ENCODE measurements at regions not wholly inside any gene's neighbourhood (a gene's known extent, or its start where the extent isn't known, plus 50 kb on each side); places are given as distances from the start of the nearest gene placed in this dataset.
"Not testable (repeated sequence)": the region's sequence is repeated elsewhere in the genome, so short reads cannot be mapped to it uniquely, and the experiment has no call there.

GRCh38 chr6:4280707-4281106, 145.3 kb upstream of the ECI2 start:
- no peak for DNase-seq

- DNase-seq: no peak
These were observed 144.7 kb upstream of the ECI2 start for GRCh38 chr6:4280031-4280430.

GRCh38 chr6:4274382-4275082, 139.2 kb upstream of the ECI2 start:
- no peak for DNase-seq

GRCh38 chr6:4272996-4273395, 137.6 kb upstream of the ECI2 start:
- DNase-seq: no peak

- DNase-seq: no peak
These were observed 136.5 kb upstream of the ECI2 start for GRCh38 chr6:4271761-4272470.

GRCh38 chr6:4270776-4271175, 135.4 kb upstream of the ECI2 start:
- DNase-seq: no peak

- no peak for DNase-seq
These were observed 134.6 kb upstream of the ECI2 start for GRCh38 chr6:4270001-4270400.

- no peak for DNase-seq
These were observed 132.8 kb upstream of the ECI2 start for GRCh38 chr6:4268171-4268570.

GRCh38 chr6:4265740-4266139, 130.4 kb upstream of the ECI2 start:
- DNase-seq: no peak

GRCh38 chr6:4264601-4265000, 129.2 kb upstream of the ECI2 start:
- no peak for DNase-seq

GRCh38 chr6:4264081-4264480, 128.7 kb upstream of the ECI2 start:
- DNase-seq: no peak

GRCh38 chr6:4262526-4262925, 127.2 kb upstream of the ECI2 start:
- DNase-seq: no peak

- DNase-seq: no peak
These were observed 124.0 kb upstream of the ECI2 start for GRCh38 chr6:4259391-4259790.

- DNase-seq: no peak
These were observed 123.4 kb upstream of the ECI2 start for GRCh38 chr6:4258733-4259132.

GRCh38 chr6:4256969-4257368, 121.6 kb upstream of the ECI2 start:
- no peak for DNase-seq

- DNase-seq: no peak
These were observed 118.3 kb upstream of the ECI2 start for GRCh38 chr6:4253604-4254231.

GRCh38 chr6:4252445-4252844, 117.1 kb upstream of the ECI2 start:
- DNase-seq: not testable (repeated sequence)

- DNase-seq: no peak
These were observed 115.3 kb upstream of the ECI2 start for GRCh38 chr6:4250645-4251044.

- not testable (repeated sequence) for DNase-seq
These were observed 108.5 kb upstream of the ECI2 start for GRCh38 chr6:4243832-4244231.

GRCh38 chr6:4243237-4243636, 107.9 kb upstream of the ECI2 start:
- no peak for DNase-seq

GRCh38 chr6:4242601-4243000, 107.2 kb upstream of the ECI2 start:
- DNase-seq: no peak

- no peak for DNase-seq
These were observed 104.8 kb upstream of the ECI2 start for GRCh38 chr6:4240148-4240547.

GRCh38 chr6:4225161-4225872, 89.9 kb upstream of the ECI2 start:
- DNase-seq: no peak

All from GOT3 (cell line).